Right ventricle myocardium inferior (tissue), 1 donor: ENCODE measurements at regions not wholly inside any gene's neighbourhood (a gene's known extent, or its start where the extent isn't known, plus 50 kb on each side); places are given as distances from the start of the nearest gene placed in this dataset.

ENCODE experiments used
- ATAC-seq: fragments of 200-7000 bp; cut with Tn5 transposase; one replicate; pipeline ENCODE4 v1.9.1; 2020; ENCODE audit warnings: mild to moderate bottlenecking, moderate library complexity
- DNase-seq: peaks from one replicate; pipeline ENCODE4 v3.0.0; 2021; ENCODE audit errors: missing footprints
- intact Hi-C: fragments of 100-400 bp; cut with DNase I; formaldehyde crosslinking; loops from one replicate; pipeline ENCODE4 v1.11.0; 2022
- donor health status: DM: no; HTN: yes; CAD: no; lungs with severe emphysema.

DNA sequence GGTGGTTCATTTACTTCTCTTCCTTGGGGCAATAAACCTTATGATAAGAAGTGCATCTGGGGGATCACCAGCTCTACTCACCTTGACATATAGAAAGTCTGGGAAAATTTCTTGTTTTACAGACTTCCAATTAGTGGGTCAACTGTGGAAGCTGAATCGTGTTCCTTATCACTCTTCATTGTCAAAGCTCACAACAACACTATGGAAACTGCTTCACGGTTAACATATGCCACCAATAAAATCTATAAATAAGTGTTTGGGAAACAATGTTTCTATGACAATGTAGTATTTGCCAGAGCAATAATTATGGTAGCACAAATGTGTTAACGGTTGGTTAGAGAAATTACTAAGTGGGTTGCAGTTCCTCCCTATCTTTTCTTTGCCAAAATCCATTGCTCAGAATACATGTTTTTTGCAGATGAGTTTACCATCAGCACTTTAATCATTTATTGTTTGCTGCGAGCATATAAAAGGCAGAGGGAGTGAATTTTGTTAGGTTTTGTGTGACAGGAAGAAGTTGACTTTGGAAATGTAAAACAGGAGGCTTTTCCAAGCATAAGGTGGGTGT is 321.8 kb downstream of the RFC3 start:
- DNase-seq: no peak
- intact Hi-C loops: no loop called here
- ATAC-seq: no peak

GRCh38 chr13:34143637-34144036 is 325.7 kb downstream of the RFC3 start:
- ATAC-seq (no peak), DNase-seq (no peak)
- intact Hi-C loops: no loop called here

DNA sequence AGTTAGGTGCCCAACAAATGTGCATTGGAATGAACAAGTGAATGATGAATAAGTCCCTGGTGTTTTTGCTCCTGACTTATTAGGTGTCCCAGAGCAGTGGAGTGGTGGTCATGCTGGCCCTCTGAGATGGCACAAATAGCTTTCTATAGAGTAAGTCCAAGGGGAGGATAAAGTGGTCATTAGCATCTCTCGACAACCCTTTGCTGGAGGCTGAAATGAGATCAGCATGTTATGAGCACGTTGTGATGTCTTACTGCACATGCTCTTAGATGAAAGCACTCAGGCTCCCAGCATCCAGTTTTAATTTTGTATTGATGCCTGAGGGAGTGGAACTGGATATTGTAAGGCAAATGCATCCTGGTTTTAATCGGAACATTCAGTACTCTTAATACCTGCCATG is 326.2 kb downstream of the RFC3 start:
- ATAC-seq (no peak), DNase-seq (no peak)
- intact Hi-C loops: no loop called here

DNA sequence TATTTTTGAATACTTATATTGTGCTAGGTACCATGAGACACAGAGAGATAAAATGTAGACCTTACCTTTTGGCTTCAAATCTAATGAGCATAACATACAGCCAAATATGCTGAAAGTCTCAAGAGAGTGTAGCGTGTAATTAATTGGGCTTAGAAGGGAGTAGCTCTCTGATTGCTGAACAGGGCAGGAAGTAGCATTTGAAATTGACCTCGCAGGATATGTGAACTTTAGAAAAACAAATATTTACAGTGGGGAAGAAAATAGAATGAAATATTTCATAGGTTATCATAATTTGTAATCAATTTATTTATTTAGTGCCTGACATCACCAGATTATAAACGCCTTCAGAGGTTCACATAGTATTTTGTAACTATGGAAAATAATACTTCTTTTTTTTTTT is 327.1 kb downstream of the RFC3 start:
- intact Hi-C loops: no loop called here
- DNase-seq (no peak), ATAC-seq (no peak)

DNA sequence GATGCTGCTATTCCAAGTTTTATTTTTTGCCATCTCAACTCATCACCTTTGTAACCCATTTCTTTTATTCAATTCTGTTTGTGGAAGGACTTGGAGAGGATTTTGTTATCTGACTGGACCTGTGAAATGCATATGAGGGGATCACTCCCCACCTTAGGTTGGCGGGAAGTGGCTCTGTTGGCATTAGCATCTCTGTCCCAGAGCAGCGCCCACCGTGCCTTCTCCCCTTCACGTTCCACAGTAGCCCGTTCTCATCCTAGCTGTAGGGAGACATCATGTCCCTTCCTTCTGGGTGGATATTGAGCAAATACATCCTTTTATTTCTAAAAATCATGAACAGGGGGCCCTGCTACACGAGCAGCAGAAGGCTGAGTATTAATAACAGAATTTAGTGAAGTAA is 330.4 kb downstream of the RFC3 start:
- DNase-seq: no peak
- intact Hi-C loops: no loop called here

DNA sequence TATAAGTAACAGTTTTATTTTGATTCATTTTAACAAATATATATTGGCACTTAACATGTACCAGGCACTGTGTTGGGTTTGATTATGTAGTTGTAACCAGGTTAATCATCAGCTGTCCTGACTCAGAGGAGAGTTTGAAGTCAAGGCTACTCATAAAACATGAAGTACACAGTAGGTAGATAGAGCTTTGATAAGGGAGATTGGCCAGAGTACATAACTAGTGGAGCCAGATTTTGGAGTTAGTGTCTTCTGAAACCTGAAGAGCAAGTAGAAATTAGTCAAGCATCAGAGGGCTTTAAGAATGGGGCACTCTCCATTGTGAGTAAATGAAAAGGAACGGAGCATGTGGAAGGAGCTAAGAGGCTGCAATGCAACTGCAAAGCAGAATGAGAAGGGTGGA is 333.9 kb downstream of the RFC3 start:
- intact Hi-C loops: no loop called here
- ATAC-seq (no peak), DNase-seq (no peak)

More for the DNA sequence above, 330.4 kb downstream of the RFC3 start:
- ATAC-seq: no peak

GRCh38 chr13:34152409-34152808 is 334.5 kb downstream of the RFC3 start:
- ATAC-seq: no peak
- intact Hi-C loops: no loop called here
- DNase-seq: no peak

GRCh38 chr13:34152996-34153395 is 335.0 kb downstream of the RFC3 start:
- no peak for ATAC-seq

GRCh38 chr13:34153428-34154180 is 335.7 kb downstream of the RFC3 start:
- intact Hi-C loops: no loop called here
- ATAC-seq: no peak
- DNase-seq: no peak

More at GRCh38 chr13:34152996-34153395, 335.0 kb downstream of the RFC3 start:
- no peak for DNase-seq
- intact Hi-C loops: no loop called here

DNA sequence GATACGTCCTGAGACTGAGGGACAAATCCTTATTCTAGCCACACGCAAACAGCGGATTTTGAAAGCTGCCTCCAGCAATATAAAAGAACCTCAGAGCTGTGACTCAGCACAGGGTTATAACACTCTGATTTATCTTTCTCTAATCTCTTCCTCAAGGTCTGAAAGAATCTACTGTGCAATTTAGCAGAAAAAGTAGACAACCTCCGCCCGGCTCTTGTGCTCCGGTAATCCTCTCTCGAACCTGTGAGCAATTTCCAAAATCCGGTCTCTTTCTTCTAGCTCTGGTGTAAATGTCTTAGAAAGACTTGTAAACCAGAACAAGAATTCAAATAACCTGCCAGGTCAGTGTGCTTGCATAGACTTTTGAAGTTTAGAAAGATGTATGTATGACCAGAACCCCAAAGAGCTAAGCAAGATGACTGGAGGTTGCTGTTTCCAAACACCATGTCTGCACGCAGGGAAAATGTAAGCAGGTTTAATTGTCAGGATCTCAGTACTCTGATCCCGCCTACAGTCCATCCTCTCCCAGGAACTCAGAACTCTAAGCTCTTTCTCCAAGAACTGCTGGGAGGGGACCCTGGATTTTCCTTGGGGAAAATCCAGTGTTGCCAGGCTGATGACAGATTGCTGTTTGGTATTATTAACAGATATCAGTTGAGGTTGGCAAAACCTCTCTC is 338.1 kb downstream of the RFC3 start:
- intact Hi-C loops: no loop called here
- DNase-seq: no peak
- no peak for ATAC-seq

DNA sequence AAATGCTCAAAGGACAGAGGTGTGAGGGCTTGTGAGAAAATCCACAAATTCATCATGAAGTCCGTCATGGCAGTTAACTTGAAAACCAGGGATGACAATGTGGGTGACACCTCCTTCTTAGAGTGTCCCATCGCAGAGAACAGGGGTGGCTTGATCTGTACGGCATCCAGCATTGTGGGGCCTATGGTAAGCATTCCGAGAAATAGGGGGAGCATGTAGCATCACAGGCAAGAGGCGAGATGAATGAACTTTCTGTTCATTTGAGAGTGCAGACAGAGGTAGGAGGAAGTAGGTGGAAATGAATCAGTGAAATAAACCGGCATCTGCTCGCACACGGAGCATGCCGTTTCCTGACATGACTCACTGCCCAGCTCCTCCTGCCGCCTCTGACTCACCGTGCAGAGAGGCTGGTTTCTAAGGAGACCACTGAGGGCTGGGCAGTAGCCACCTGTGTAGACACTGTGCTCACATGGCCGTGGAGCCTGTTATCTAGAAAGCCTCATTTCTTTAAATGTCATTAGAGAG is 339.0 kb downstream of the RFC3 start:
- ATAC-seq (peak; percentile 70), DNase-seq (peak; percentile 66)
- intact Hi-C loops: no loop called here

GRCh38 chr13:34159946-34160345 is 342.0 kb downstream of the RFC3 start:
- intact Hi-C loops: no loop called here
- DNase-seq (no peak), ATAC-seq (no peak)

DNA sequence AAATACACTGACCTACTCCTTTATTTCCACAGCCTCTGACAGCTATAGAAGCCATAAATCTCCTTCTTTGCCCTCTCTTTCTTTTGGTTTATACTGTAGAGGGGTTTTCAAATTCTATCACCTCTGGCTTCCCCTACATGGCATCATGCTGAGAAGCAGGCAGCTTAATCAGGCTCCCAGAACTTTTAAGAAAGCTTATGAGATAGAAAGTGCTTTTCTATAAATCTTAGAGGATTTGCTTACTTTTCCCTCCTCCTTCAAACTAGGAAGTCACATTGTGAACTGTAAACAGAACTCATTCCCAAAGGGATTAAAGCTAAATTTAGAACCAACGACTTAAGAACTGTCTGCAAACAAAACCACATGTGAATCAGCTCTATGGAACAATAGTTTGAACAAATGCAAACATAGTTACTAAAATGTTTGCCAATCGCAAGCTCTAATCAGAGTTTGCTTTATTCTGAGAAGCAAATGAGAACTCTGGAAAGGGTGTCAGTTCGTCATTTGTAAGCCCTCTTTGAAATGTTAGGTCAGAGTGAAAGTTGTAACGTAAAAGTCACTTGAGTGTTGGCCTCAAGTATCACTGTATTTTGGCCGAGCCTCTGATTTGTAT is 344.1 kb downstream of the RFC3 start:
- ATAC-seq: peak; percentile 50

GRCh38 chr13:34162544-34162933 is 344.6 kb downstream of the RFC3 start:
- no peak for DNase-seq
- no peak for ATAC-seq
- intact Hi-C loops: no loop called here

More for the DNA sequence above, 344.1 kb downstream of the RFC3 start:
- no peak for DNase-seq
- intact Hi-C loops: no loop called here

- intact Hi-C loops: no loop called here
- no peak for DNase-seq
- ATAC-seq: no peak
Measured at GRCh38 chr13:34164582-34164981, 346.6 kb downstream of the RFC3 start.

DNA sequence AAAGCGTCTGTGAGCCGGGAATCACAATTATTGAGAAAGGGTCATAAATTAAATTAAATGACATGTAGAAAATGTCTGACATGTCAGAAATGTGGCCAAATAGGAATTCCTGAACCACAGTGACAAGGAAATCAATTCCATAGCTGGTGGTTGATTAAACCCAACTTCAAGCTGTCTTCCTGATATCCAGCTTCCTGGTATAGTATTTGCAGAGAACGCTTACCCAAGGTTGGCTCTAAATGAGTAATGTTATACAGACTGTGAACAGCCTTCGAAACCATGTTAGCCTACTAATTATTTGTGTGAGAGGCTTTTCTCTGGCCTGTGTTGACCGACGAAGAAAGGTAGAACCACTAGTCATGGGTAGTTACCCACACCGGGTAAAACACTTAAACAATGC is 347.2 kb downstream of the RFC3 start:
- intact Hi-C loops: no loop called here

GRCh38 chr13:34166406-34166805 is 348.5 kb downstream of the RFC3 start:
- DNase-seq: no peak
- intact Hi-C loops: no loop called here
- no peak for ATAC-seq

More for the DNA sequence above, 347.2 kb downstream of the RFC3 start:
- ATAC-seq: no peak
- no peak for DNase-seq

DNA sequence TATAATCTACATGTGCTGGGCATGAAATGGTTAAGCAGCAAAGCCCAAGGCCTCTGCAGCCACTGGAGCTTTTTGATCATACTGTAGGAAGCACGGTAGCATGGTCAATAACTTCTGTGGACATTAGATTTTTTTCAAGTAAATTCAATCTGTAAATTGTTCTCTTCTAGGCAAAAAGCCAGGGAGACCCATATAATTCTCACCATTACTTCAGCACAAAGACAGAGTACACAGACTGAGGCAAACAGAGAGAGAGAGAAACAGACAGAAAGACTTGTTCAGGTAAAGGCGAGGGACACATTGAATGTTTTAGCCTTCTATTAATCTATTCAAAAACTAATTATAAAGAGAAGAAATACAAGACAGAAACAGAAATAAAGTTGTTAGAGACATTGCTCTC is 349.4 kb downstream of the RFC3 start:
- DNase-seq (no peak), ATAC-seq (no peak)
- intact Hi-C loops: no loop called here

GRCh38 chr13:34172048-34172447 is 354.1 kb downstream of the RFC3 start:
- ATAC-seq: no peak
- no peak for DNase-seq
- intact Hi-C loops: no loop called here
